B cell (primary cell): ENCODE measurements at regions not wholly inside any gene's neighbourhood (a gene's known extent, or its start where the extent isn't known, plus 50 kb on each side); places are given as distances from the start of the nearest gene placed in this dataset.

Experiments
- EZH2 ChIP-seq: IDR thresholded peaks from 2 replicates; pipeline ENCODE4 v1.6.1; 2012; ENCODE audit warnings: borderline replicate concordance, low read depth, mild to moderate bottlenecking, moderate library complexity, low read length; ENCODE audit not compliant: insufficient read depth, poor library complexity, severe bottlenecking
- TF ChIP-seq, protein P1 (sequence below): fragments of 200-600 bp; IDR thresholded peaks from one replicate; pipeline ENCODE4 v1.8.0; 2022; ENCODE audit warnings: antibody characterized with exemption, mild to moderate bottlenecking

- TF ChIP-seq EZH2, result no peak
- TF ChIP-seq, protein P1, sequence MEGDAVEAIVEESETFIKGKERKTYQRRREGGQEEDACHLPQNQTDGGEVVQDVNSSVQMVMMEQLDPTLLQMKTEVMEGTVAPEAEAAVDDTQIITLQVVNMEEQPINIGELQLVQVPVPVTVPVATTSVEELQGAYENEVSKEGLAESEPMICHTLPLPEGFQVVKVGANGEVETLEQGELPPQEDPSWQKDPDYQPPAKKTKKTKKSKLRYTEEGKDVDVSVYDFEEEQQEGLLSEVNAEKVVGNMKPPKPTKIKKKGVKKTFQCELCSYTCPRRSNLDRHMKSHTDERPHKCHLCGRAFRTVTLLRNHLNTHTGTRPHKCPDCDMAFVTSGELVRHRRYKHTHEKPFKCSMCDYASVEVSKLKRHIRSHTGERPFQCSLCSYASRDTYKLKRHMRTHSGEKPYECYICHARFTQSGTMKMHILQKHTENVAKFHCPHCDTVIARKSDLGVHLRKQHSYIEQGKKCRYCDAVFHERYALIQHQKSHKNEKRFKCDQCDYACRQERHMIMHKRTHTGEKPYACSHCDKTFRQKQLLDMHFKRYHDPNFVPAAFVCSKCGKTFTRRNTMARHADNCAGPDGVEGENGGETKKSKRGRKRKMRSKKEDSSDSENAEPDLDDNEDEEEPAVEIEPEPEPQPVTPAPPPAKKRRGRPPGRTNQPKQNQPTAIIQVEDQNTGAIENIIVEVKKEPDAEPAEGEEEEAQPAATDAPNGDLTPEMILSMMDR, result no peak
Measured at GRCh38 chr13:108033800-108034707, 181.3 kb downstream of the LIG4 start.
